AG09319 (cell line): ENCODE measurements at regions not wholly inside any gene's neighbourhood (a gene's known extent, or its start where the extent isn't known, plus 50 kb on each side); places are given as distances from the start of the nearest gene placed in this dataset.

Experiments used
- DNase-seq: peaks from one replicate; pipeline ENCODE4 v3.0.0-alpha.2; 2010; ENCODE audit warnings: low read depth; ENCODE audit errors: extremely low read depth
- TF ChIP-seq, protein P1 (sequence below): IDR thresholded peaks from 2 replicates; pipeline ENCODE4 v1.5.1; 2011; ENCODE audit warnings: low read depth, mild to moderate bottlenecking, inconsistent platforms, low read length, moderate library complexity

DNA sequence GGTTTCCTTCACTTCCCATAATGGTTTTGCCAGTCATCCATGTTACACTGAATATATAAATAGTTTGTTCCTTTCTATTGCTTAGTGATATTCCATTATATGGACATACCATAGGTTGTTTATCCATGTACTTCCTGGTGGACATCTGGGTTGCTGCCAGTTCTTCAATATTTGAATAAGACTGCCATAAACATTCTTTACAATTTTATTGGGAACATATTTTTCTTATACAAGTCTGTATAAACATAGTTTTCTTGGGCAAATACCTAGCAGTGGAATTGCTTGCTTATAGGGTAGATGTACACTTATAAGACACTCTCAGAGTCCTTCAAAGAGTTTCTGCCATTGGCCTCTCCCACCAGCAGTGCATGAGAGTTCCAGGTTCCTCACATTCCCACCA, 231.4 kb downstream of the OPA1 start:
- DNase-seq: no peak
- TF ChIP-seq, protein P1, sequence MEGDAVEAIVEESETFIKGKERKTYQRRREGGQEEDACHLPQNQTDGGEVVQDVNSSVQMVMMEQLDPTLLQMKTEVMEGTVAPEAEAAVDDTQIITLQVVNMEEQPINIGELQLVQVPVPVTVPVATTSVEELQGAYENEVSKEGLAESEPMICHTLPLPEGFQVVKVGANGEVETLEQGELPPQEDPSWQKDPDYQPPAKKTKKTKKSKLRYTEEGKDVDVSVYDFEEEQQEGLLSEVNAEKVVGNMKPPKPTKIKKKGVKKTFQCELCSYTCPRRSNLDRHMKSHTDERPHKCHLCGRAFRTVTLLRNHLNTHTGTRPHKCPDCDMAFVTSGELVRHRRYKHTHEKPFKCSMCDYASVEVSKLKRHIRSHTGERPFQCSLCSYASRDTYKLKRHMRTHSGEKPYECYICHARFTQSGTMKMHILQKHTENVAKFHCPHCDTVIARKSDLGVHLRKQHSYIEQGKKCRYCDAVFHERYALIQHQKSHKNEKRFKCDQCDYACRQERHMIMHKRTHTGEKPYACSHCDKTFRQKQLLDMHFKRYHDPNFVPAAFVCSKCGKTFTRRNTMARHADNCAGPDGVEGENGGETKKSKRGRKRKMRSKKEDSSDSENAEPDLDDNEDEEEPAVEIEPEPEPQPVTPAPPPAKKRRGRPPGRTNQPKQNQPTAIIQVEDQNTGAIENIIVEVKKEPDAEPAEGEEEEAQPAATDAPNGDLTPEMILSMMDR: no peak

- TF ChIP-seq, protein P1: no peak
- no peak for DNase-seq
Observed at GRCh38 chr3:193825617-193826016, 232.6 kb downstream of the OPA1 start.

GRCh38 chr3:193826159-193826795, 233.3 kb downstream of the OPA1 start:
- no peak for DNase-seq
- TF ChIP-seq, protein P1: no peak; the same call in 1 of the 2 replicates

- TF ChIP-seq, protein P1: no peak
- no peak for DNase-seq
Observed at GRCh38 chr3:193827040-193827669, 234.1 kb downstream of the OPA1 start.

GRCh38 chr3:193827871-193828270, 234.9 kb downstream of the OPA1 start:
- no peak for DNase-seq
- TF ChIP-seq, protein P1: no peak

- TF ChIP-seq, protein P1: no peak
- DNase-seq: no peak
Observed at GRCh38 chr3:193828477-193828876, 235.5 kb downstream of the OPA1 start.

- no peak for DNase-seq
- TF ChIP-seq, protein P1: no peak
Observed at GRCh38 chr3:193829781-193830180, 236.8 kb downstream of the OPA1 start.
